ENCODE measurements at regions not wholly inside any gene's neighbourhood (a gene's known extent, or its start where the extent isn't known, plus 50 kb on each side); places are given as distances from the start of the nearest gene placed in this dataset.

DNA sequence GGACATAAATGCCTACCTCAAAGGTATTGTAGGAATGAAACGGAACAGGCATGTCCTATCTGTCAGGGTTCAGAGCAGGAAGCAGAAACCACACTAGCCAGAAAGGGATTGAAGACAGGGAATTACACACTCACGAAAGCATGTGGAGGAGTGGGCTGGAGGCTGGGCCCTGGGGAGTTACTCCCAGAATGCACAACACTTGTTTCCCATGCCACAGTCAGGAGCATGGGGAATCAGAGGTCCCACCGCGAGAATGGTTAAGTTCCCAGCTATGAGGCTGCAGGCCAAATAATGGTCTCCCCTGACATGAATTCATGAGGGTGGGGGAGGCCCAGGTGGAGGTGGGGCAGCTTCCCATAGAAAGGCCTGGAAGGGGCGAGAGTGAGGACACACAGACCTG lies 212.7 kb downstream of the HERPUD2 start:
- Histone ChIP-seq H3K27me3 (replicated peaks; ENCODE audit: insufficient read depth, low read depth, low read length, poor library complexity) (no peaks in the 10 kb centered on the region), H3K4me3 (ENCODE audit: low read depth, low read length, poor library complexity, severe bottlenecking) (no peak overlapping the region), H3K36me3 (ENCODE audit: insufficient read depth, low read length, poor library complexity, severe bottlenecking) (no peaks in the 10 kb centered on the region), H3K9me3 (ENCODE audit: low read depth, low read length, poor library complexity, severe bottlenecking) (peaks cover 4% of the 10 kb centered on the region), H3K27ac (ENCODE audit: low read depth, low read length, poor library complexity, severe bottlenecking) (no peak overlapping the region), H3K4me1 (ENCODE audit: insufficient read depth, low read length, poor library complexity, severe bottlenecking) (no peaks in the 10 kb centered on the region)
- TF ChIP-seq, protein P1, sequence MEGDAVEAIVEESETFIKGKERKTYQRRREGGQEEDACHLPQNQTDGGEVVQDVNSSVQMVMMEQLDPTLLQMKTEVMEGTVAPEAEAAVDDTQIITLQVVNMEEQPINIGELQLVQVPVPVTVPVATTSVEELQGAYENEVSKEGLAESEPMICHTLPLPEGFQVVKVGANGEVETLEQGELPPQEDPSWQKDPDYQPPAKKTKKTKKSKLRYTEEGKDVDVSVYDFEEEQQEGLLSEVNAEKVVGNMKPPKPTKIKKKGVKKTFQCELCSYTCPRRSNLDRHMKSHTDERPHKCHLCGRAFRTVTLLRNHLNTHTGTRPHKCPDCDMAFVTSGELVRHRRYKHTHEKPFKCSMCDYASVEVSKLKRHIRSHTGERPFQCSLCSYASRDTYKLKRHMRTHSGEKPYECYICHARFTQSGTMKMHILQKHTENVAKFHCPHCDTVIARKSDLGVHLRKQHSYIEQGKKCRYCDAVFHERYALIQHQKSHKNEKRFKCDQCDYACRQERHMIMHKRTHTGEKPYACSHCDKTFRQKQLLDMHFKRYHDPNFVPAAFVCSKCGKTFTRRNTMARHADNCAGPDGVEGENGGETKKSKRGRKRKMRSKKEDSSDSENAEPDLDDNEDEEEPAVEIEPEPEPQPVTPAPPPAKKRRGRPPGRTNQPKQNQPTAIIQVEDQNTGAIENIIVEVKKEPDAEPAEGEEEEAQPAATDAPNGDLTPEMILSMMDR (conservative IDR thresholded peaks at IDR 0.05; ENCODE audit: low read depth, low read length): no peak
- TF ChIP-seq EZH2 (IDR thresholded peaks at IDR 0.05; ENCODE audit: borderline replicate concordance, low read depth, low read length, poor library complexity, severe bottlenecking): no peak
- BruUV-seq (replicated peaks): no TSS peak
- no peak for DNase-seq (ENCODE audit: low spot score)
- ChIA-PET POLR2A (ENCODE audit: low non-redundant PET) (no interaction called here), CTCF (no interaction called here)
- intact Hi-C loops (cut with micrococcal nuclease; ENCODE audit: unreplicated experiment): no loop called here

- TF ChIP-seq, protein P1 (conservative IDR thresholded peaks at IDR 0.05; ENCODE audit: low read depth, low read length): no peak
- no peak for TF ChIP-seq EZH2 (IDR thresholded peaks at IDR 0.05; ENCODE audit: borderline replicate concordance, low read depth, low read length, poor library complexity, severe bottlenecking)
- ChIA-PET CTCF (no interaction called here), POLR2A (ENCODE audit: low non-redundant PET) (no interaction called here)
- Histone ChIP-seq H3K27me3 (replicated peaks; ENCODE audit: insufficient read depth, low read depth, low read length, poor library complexity) (no peaks in the 10 kb centered on the region), H3K9me3 (ENCODE audit: low read depth, low read length, poor library complexity, severe bottlenecking) (peaks cover 4% of the 10 kb centered on the region), H3K27ac (ENCODE audit: low read depth, low read length, poor library complexity, severe bottlenecking) (no peak overlapping the region), H3K36me3 (ENCODE audit: insufficient read depth, low read length, poor library complexity, severe bottlenecking) (no peaks in the 10 kb centered on the region), H3K4me3 (ENCODE audit: low read depth, low read length, poor library complexity, severe bottlenecking) (no peak overlapping the region), H3K4me1 (ENCODE audit: insufficient read depth, low read length, poor library complexity, severe bottlenecking) (no peaks in the 10 kb centered on the region)
- BruUV-seq (replicated peaks): no TSS peak
- DNase-seq (ENCODE audit: low spot score): no peak
- intact Hi-C loops (cut with micrococcal nuclease; ENCODE audit: unreplicated experiment): no loop called here
Observed at GRCh38 chr7:35480806-35481205, 214.1 kb downstream of the HERPUD2 start.

DNA sequence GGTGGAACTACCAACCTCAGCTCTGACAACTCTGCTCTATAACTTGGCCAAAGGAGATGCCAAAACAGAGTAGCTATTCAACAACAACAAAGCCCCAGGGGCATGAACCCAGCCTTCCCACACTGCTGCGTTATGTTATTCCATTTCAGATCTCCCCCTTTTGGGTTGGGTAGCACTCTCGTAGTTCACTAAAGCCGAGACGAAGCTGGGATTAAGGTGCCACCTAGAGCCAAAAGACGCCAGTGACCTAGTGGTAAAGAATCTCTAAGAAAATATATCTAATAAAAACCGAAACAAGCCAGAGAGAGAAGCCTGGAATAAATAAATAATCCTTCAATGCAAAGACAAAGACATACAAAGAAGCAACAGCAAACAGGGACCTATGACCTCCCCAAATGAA lies 217.3 kb downstream of the HERPUD2 start:
- Histone ChIP-seq H3K27me3 (replicated peaks; ENCODE audit: insufficient read depth, low read depth, low read length, poor library complexity) (no peaks in the 10 kb centered on the region), H3K4me1 (ENCODE audit: insufficient read depth, low read length, poor library complexity, severe bottlenecking) (no peaks in the 10 kb centered on the region), H3K36me3 (ENCODE audit: insufficient read depth, low read length, poor library complexity, severe bottlenecking) (no peaks in the 10 kb centered on the region), H3K9me3 (ENCODE audit: low read depth, low read length, poor library complexity, severe bottlenecking) (peaks cover 4% of the 10 kb centered on the region), H3K4me3 (ENCODE audit: low read depth, low read length, poor library complexity, severe bottlenecking) (no peak overlapping the region), H3K27ac (ENCODE audit: low read depth, low read length, poor library complexity, severe bottlenecking) (no peak overlapping the region)
- TF ChIP-seq EZH2 (IDR thresholded peaks at IDR 0.05; ENCODE audit: borderline replicate concordance, low read depth, low read length, poor library complexity, severe bottlenecking): no peak
- TF ChIP-seq, protein P1 (conservative IDR thresholded peaks at IDR 0.05; ENCODE audit: low read depth, low read length): no peak
- ChIA-PET CTCF (no interaction called here), POLR2A (ENCODE audit: low non-redundant PET) (no interaction called here)
- intact Hi-C loops (cut with micrococcal nuclease; ENCODE audit: unreplicated experiment): no loop called here
- DNase-seq (ENCODE audit: low spot score): no peak
- no TSS peak for BruUV-seq (replicated peaks)
